ENCODE measurements at regions not wholly inside any gene's neighbourhood (a gene's known extent, or its start where the extent isn't known, plus 50 kb on each side); places are given as distances from the start of the nearest gene placed in this dataset.

DNA sequence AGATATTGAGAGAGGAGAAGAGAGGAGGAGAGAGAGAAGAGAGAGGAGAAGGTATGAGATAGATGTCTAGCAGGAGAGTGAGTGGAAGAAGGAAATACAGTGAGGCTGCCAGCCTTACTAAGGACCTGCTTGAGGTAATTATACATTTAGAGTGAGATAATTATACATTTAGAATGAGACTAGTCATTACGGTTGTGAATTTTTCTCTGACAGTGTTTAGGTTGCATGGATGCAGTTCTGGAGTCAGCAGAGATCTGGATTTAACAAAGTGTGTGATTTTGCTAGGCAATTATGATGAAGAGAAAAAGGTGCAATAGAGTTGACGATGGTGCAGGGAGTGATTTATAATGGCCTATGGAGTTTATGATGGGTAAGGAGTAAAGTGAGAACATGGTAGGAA lies 187.1 kb upstream of the ARX start:
- TF ChIP-seq CTCF (IDR thresholded peaks at IDR 0.05) (no peak), USF1 (IDR thresholded peaks at IDR 0.05; ENCODE audit: borderline replicate concordance, low read depth) (no peak), JUND (IDR thresholded peaks at IDR 0.05) (no peak), USF2 (IDR thresholded peaks at IDR 0.05; ENCODE audit: borderline replicate concordance, low read depth, low read length) (no peak), MAX (IDR thresholded peaks at IDR 0.05; ENCODE audit: low read depth) (no peak), NFIC (IDR thresholded peaks at IDR 0.05; ENCODE audit: borderline replicate concordance) (no peak), RCOR1 (IDR thresholded peaks at IDR 0.05; ENCODE audit: low read length) (no peak), TCF12 (IDR thresholded peaks at IDR 0.05) (no peak), FOXM1 (IDR thresholded peaks at IDR 0.05; ENCODE audit: low read depth) (no peak), GABPA (IDR thresholded peaks at IDR 0.05; ENCODE audit: low read depth) (no peak), SMC3 (IDR thresholded peaks at IDR 0.05; ENCODE audit: low read depth, low read length) (no peak), SIN3A (IDR thresholded peaks at IDR 0.05; ENCODE audit: borderline replicate concordance, low read depth, low read length) (no peak), TEAD4 (IDR thresholded peaks at IDR 0.05; ENCODE audit: borderline replicate concordance, insufficient read depth) (no peak)
- TF ChIP-seq, protein P1, sequence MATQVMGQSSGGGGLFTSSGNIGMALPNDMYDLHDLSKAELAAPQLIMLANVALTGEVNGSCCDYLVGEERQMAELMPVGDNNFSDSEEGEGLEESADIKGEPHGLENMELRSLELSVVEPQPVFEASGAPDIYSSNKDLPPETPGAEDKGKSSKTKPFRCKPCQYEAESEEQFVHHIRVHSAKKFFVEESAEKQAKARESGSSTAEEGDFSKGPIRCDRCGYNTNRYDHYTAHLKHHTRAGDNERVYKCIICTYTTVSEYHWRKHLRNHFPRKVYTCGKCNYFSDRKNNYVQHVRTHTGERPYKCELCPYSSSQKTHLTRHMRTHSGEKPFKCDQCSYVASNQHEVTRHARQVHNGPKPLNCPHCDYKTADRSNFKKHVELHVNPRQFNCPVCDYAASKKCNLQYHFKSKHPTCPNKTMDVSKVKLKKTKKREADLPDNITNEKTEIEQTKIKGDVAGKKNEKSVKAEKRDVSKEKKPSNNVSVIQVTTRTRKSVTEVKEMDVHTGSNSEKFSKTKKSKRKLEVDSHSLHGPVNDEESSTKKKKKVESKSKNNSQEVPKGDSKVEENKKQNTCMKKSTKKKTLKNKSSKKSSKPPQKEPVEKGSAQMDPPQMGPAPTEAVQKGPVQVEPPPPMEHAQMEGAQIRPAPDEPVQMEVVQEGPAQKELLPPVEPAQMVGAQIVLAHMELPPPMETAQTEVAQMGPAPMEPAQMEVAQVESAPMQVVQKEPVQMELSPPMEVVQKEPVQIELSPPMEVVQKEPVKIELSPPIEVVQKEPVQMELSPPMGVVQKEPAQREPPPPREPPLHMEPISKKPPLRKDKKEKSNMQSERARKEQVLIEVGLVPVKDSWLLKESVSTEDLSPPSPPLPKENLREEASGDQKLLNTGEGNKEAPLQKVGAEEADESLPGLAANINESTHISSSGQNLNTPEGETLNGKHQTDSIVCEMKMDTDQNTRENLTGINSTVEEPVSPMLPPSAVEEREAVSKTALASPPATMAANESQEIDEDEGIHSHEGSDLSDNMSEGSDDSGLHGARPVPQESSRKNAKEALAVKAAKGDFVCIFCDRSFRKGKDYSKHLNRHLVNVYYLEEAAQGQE (IDR thresholded peaks at IDR 0.05; ENCODE audit: low read depth, low read length) = no peak
